HG02798 (cell line): ENCODE measurements at regions not wholly inside any gene's neighbourhood (a gene's known extent, or its start where the extent isn't known, plus 50 kb on each side); places are given as distances from the start of the nearest gene placed in this dataset.
"Not testable (repeated sequence)": the region's sequence is repeated elsewhere in the genome, so short reads cannot be mapped to it uniquely, and the experiment has no call there.

Experiments used
- ATAC-seq: cut with Tn5 transposase; IDR thresholded peaks from one replicate; pipeline ENCODE4 v1.9.1; 2021; ENCODE audit warnings: mild to moderate bottlenecking; ENCODE audit not compliant: unreplicated experiment, poor library complexity

GRCh38 chr1:10908266-10908665 is 104.2 kb upstream of the TARDBP start:
- no peak for ATAC-seq

GRCh38 chr1:10909697-10910680 is 102.5 kb upstream of the TARDBP start:
- ATAC-seq: peak; percentile 42

- no peak for ATAC-seq
Observed at GRCh38 chr1:10910681-10911489, 101.6 kb upstream of the TARDBP start.

GRCh38 chr1:10911490-10912166 is 100.8 kb upstream of the TARDBP start:
- no peak for ATAC-seq

GRCh38 chr1:10912441-10912840 is 100.0 kb upstream of the TARDBP start:
- ATAC-seq: no peak

GRCh38 chr1:10914056-10914455 is 98.4 kb upstream of the TARDBP start:
- no peak for ATAC-seq

- no peak for ATAC-seq
Observed at GRCh38 chr1:10915594-10915993, 96.9 kb upstream of the TARDBP start.

- ATAC-seq: no peak
Observed at GRCh38 chr1:10916311-10916710, 96.1 kb upstream of the TARDBP start.

- no peak for ATAC-seq
Observed at GRCh38 chr1:10916991-10917390, 95.5 kb upstream of the TARDBP start.

- ATAC-seq: no peak
Observed at GRCh38 chr1:10917513-10918454, 94.7 kb upstream of the TARDBP start.

- no peak for ATAC-seq
Observed at GRCh38 chr1:10918531-10918930, 93.9 kb upstream of the TARDBP start.

- ATAC-seq: no peak
Observed at GRCh38 chr1:10920063-10920626, 92.3 kb upstream of the TARDBP start.

GRCh38 chr1:10922315-10923060 is 90.0 kb upstream of the TARDBP start:
- ATAC-seq: not testable (repeated sequence)

- ATAC-seq: no peak
Observed at GRCh38 chr1:10924030-10924429, 88.4 kb upstream of the TARDBP start.

GRCh38 chr1:10928654-10929053 is 83.8 kb upstream of the TARDBP start:
- ATAC-seq: no peak

- ATAC-seq: no peak
Observed at GRCh38 chr1:10932088-10932487, 80.4 kb upstream of the TARDBP start.

- ATAC-seq: no peak
Observed at GRCh38 chr1:10934150-10934818, 78.2 kb upstream of the TARDBP start.

GRCh38 chr1:10935246-10935645 is 77.2 kb upstream of the TARDBP start:
- ATAC-seq: no peak
